ENCODE measurements at regions not wholly inside any gene's neighbourhood (a gene's known extent, or its start where the extent isn't known, plus 50 kb on each side); places are given as distances from the start of the nearest gene placed in this dataset.

GRCh38 chr12:84685379-84685778, 227.2 kb downstream of the SLC6A15 start:
- POLR2A ChIA-PET (ENCODE audit: unreplicated experiment): no interaction called here
- ATAC-seq (ENCODE audit: low read depth) (no peak), DNase-seq (no peak)
- H3K9ac ChIP-seq (ENCODE audit: low read depth, low read length): no peak overlapping the region
- no peak overlapping the region for H4K91ac ChIP-seq (ENCODE audit: insufficient read depth, low read depth, low read length)
- H3K18ac ChIP-seq (ENCODE audit: low read depth, low read length): no peak overlapping the region
- no peak overlapping the region for H2BK20ac ChIP-seq (ENCODE audit: low read depth, low read length)
- TF ChIP-seq MAFK (IDR thresholded peaks at IDR 0.05; ENCODE audit: low read depth, low read length): no peak
- H3K4me3 ChIP-seq (ENCODE audit: insufficient read depth, low read depth, low read length): no peak overlapping the region
- no peak overlapping the region for H4K8ac ChIP-seq (ENCODE audit: low read depth in 2 of 2, low read length in 2 of 2)
- H3K4me2 ChIP-seq (ENCODE audit: low read depth, low read length): no peak overlapping the region
- no peak overlapping the region for H3K23ac ChIP-seq (ENCODE audit: low read depth, low read length)
- no peaks in the 10 kb centered on the region for H3K4me1 ChIP-seq (ENCODE audit: control insufficient read depth, insufficient read depth, low read length)
- H3K9me3 ChIP-seq (ENCODE audit: control insufficient read depth, insufficient read depth, low read length): no peaks in the 10 kb centered on the region
- BruUV-seq (replicated peaks): no TSS peak
- H2AK9ac ChIP-seq (replicated peaks; ENCODE audit: low read depth, low read length, poor library complexity): no peak overlapping the region
- H3K4ac ChIP-seq (ENCODE audit: low read depth, low read length): no peak overlapping the region
- CTCF ChIA-PET: no interaction called here
- dilution Hi-C loops (cut with HindIII; ENCODE audit: low sequenced_read_pairs, unreplicated experiment) (no loop called here), in situ Hi-C loops (cut with MboI; ENCODE audit: low sequenced_read_pairs) (no loop called here), intact Hi-C loops (cut with micrococcal nuclease) (no loop called here)
- no peaks in the 10 kb centered on the region for H3K79me1 ChIP-seq (ENCODE audit: low read depth in 1 of 2, low read length in 2 of 2)
- H3K27me3 ChIP-seq (ENCODE audit: control insufficient read depth, insufficient read depth, low read length): no peaks in the 10 kb centered on the region
- H3K56ac ChIP-seq (ENCODE audit: extremely low read depth, insufficient read depth, low read length): no peak overlapping the region
- H2BK15ac ChIP-seq (ENCODE audit: low read depth, low read length): no peak overlapping the region
- no peak overlapping the region for H2AFZ ChIP-seq (replicated peaks; ENCODE audit: low read length, poor library complexity)
- no peak overlapping the region for H3K14ac ChIP-seq (replicated peaks; ENCODE audit: low read depth, low read length)
- H3K9me1 ChIP-seq (ENCODE audit: insufficient read depth, low read length): no peaks in the 10 kb centered on the region
- no peaks in the 10 kb centered on the region for H4K20me1 ChIP-seq (ENCODE audit: insufficient read depth, low read length)
- no peak overlapping the region for H2AK5ac ChIP-seq (ENCODE audit: low read depth, low read length)
- H4K5ac ChIP-seq (ENCODE audit: low read depth, low read length): no peak overlapping the region
- no peaks in the 10 kb centered on the region for H3K36me3 ChIP-seq (ENCODE audit: control insufficient read depth, insufficient read depth, low read length)
- H2BK120ac ChIP-seq (ENCODE audit: low read depth, low read length): no peak overlapping the region
- H2BK5ac ChIP-seq (ENCODE audit: low read depth, low read length, poor library complexity, severe bottlenecking): no peak overlapping the region
- no peak overlapping the region for H3K27ac ChIP-seq (ENCODE audit: insufficient read depth, low read length)

Measured in IMR-90 (cell line).